Chondrocyte (in vitro differentiated cells): ENCODE measurements at regions not wholly inside any gene's neighbourhood (a gene's known extent, or its start where the extent isn't known, plus 50 kb on each side); places are given as distances from the start of the nearest gene placed in this dataset.

ENCODE experiments used
- DNase-seq: peaks from one replicate; pipeline ENCODE4 v3.0.0; 2021; ENCODE audit warnings: mixed read lengths, low spot score
- H3K27ac Mint-ChIP-seq: one replicate; pipeline ENCODE4 v1.8.0; 2021; ENCODE audit warnings: mild to moderate bottlenecking, moderate library complexity, mixed read lengths; ENCODE audit not compliant: unreplicated experiment
- H3K27me3 Mint-ChIP-seq: 2 replicates; pipeline ENCODE4 v1.8.0; 2021; ENCODE audit warnings: low read depth, mixed read lengths
- H3K36me3 Mint-ChIP-seq: 2 replicates; pipeline ENCODE4 v1.8.0; 2021; ENCODE audit warnings: low read depth, mixed read lengths
- H3K4me1 Mint-ChIP-seq: 2 replicates; pipeline ENCODE4 v1.8.0; 2021; ENCODE audit warnings: low read depth, mild to moderate bottlenecking, mixed read lengths
- H3K4me3 Mint-ChIP-seq: one replicate; pipeline ENCODE4 v1.8.0; 2021; ENCODE audit warnings: mild to moderate bottlenecking, moderate library complexity, mixed read lengths; ENCODE audit not compliant: unreplicated experiment
- H3K9me3 Mint-ChIP-seq: 2 replicates; pipeline ENCODE4 v1.8.0; 2021; ENCODE audit warnings: low read depth, mixed read lengths
- CTCF ChIP-seq: fragments of 200-600 bp; sonication (generic); IDR thresholded peaks from 2 replicates; pipeline ENCODE4 v1.5.0; 2021; ENCODE audit warnings: antibody characterized with exemption, mild to moderate bottlenecking, moderate library complexity

DNA sequence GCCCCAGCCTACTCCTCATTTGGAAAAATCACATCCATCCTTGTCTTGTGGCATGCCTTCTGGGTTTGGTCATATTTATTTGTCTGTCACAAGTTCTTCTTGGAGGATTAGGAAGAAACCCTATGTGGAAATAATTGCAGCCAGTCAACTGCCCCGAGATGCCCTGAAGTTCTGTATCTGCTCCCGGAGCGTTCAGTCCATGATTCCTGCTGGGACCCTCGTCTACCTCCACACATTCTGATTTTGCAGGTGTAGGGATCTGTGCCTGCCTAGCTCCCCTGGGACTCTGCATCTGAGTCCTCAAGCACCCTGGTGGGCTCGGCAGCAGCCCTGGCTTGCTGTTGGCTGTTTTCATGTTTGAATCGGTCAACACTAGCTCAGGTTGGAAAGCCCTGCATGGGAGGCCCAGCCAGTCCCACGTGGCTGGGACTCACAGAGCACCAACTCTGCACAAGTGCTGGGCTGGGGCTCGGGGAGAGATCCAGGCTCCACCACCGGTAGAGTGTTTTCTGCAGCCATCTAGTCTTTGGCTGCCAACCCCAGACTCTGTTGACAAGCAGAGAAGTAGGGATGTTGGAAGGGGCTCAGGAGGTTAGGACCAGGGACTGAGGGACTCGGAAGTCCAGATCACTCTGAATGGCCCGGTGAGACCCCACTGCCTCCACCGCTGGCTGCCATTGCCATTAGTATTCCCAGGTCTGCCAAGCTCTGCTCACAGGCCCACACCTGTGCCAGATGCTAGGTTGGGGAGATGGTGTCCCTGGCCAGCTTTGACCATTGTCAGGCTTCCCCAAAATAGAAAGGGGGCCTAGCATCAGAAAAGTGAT lies 183.5 kb upstream of the CST7 start:
- Mint-ChIP-seq H3K4me3 (no peak overlapping the region), H3K4me1 (peaks cover 5% of the 10 kb centered on the region), H3K27me3 (no peaks in the 10 kb centered on the region), H3K36me3 (no peaks in the 10 kb centered on the region), H3K27ac (no peak overlapping the region), H3K9me3 (peaks cover 5% of the 10 kb centered on the region)
- TF ChIP-seq CTCF = no peak
- no peak for DNase-seq

GRCh38 chr20:24766143-24766527 lies 182.9 kb upstream of the CST7 start:
- no peak overlapping the region for H3K4me3 Mint-ChIP-seq

GRCh38 chr20:24766826-24767622 lies 182.0 kb upstream of the CST7 start:
- DNase-seq = no peak
- H3K27me3 Mint-ChIP-seq = no peaks in the 10 kb centered on the region
- no peak overlapping the region for H3K4me3 Mint-ChIP-seq
- no peak for TF ChIP-seq CTCF
- H3K4me1 Mint-ChIP-seq = peaks cover 12% of the 10 kb centered on the region
- H3K36me3 Mint-ChIP-seq = no peaks in the 10 kb centered on the region
- H3K9me3 Mint-ChIP-seq = no peaks in the 10 kb centered on the region
- H3K27ac Mint-ChIP-seq = no peak overlapping the region

More at GRCh38 chr20:24766143-24766527, 182.9 kb upstream of the CST7 start:
- TF ChIP-seq CTCF = no peak
- peaks cover 5% of the 10 kb centered on the region for H3K4me1 Mint-ChIP-seq
- no peak overlapping the region for H3K27ac Mint-ChIP-seq
- DNase-seq = no peak
- H3K9me3 Mint-ChIP-seq = no peaks in the 10 kb centered on the region
- H3K27me3 Mint-ChIP-seq = no peaks in the 10 kb centered on the region
- no peaks in the 10 kb centered on the region for H3K36me3 Mint-ChIP-seq

DNA sequence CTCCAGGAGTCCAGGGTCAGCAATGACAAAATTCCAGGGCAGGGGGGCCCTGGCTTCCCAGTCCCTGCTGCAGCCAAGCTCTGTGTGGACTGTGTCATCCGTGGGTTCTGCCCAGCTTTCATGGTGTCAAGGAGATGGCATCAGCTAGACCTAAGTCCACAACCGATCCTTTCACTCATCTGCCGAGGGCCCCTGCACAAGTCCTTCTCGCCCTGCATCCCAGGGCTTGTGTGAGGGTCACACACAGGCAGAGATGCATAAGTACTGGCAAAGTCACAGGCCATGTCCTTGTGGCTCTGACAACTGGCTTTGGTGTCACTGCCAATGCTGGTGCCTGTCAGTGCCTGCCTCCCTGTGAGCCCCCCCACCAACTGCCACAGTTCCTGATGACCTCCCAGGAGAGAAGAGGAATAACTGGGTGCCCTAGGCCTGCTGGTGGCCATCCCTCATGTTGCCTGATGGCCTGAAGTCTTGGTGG lies 181.4 kb upstream of the CST7 start:
- no peak for TF ChIP-seq CTCF
- Mint-ChIP-seq H3K4me3 (no peak overlapping the region), H3K9me3 (no peaks in the 10 kb centered on the region), H3K27me3 (no peaks in the 10 kb centered on the region), H3K4me1 (peaks cover 18% of the 10 kb centered on the region), H3K36me3 (no peaks in the 10 kb centered on the region), H3K27ac (no peak overlapping the region)
- no peak for DNase-seq

DNA sequence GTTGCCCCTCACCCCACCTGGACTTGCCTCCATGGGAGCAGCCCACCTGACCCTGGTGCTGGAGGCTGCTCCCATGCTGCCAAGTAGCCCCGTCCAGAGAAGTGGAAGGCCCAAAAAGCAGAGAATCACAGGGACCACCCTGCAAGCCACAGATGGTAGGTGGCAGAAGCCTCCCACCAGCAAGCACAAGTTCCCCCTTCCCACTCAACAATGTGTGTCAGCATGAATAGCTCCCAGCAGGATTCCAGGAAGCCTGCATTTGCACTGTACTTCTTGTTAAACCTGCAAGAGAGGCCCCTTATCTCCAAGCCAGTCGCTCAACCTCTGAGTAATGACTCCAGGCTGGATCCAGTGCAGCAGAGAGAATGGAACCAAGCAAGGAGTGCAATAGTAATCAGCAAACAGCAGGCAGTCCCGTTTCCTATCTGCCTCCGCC lies 180.8 kb upstream of the CST7 start:
- no peaks in the 10 kb centered on the region for H3K9me3 Mint-ChIP-seq
- no peaks in the 10 kb centered on the region for H3K36me3 Mint-ChIP-seq
- H3K4me3 Mint-ChIP-seq = no peak overlapping the region
- no peak overlapping the region for H3K27ac Mint-ChIP-seq
- no peak for DNase-seq
- no peaks in the 10 kb centered on the region for H3K27me3 Mint-ChIP-seq
- no peak for TF ChIP-seq CTCF
- peaks cover 24% of the 10 kb centered on the region for H3K4me1 Mint-ChIP-seq
